ENCODE measurements at regions not wholly inside any gene's neighbourhood (a gene's known extent, or its start where the extent isn't known, plus 50 kb on each side); places are given as distances from the start of the nearest gene placed in this dataset.

GRCh38 chr6:103085801-103086200 is 1692.3 kb downstream of the GRIK2 start:
- no peak for TF ChIP-seq CTCF (IDR thresholded peaks at IDR 0.05)
- TF ChIP-seq POLR2A (IDR thresholded peaks at IDR 0.05) = no peak
